Fibroblast of lung (primary cell): ENCODE measurements at regions not wholly inside any gene's neighbourhood (a gene's known extent, or its start where the extent isn't known, plus 50 kb on each side); places are given as distances from the start of the nearest gene placed in this dataset.

ENCODE experiments used
- DNase-seq, 2 donors: peaks; one replicate each; pipeline versions ENCODE4 v3.0.0 to v3.0.0-alpha.2; 2010; ENCODE audit warnings: low read depth in 2 of 2
- H2AFZ ChIP-seq: 2 replicates; pipeline ENCODE4 v1.5.1; 2012; ENCODE audit warnings: low read length, control low read depth, inconsistent platforms
- H3K27ac ChIP-seq: 2 replicates; pipeline ENCODE4 v1.5.1; 2011; ENCODE audit warnings: low read length, control low read depth; ENCODE audit not compliant: insufficient read depth
- H3K27me3 ChIP-seq: 2 replicates; pipeline ENCODE4 v1.5.1; 2011; ENCODE audit warnings: mild to moderate bottlenecking, low read length; ENCODE audit not compliant: control insufficient read depth, insufficient read depth
- H3K36me3 ChIP-seq: 2 replicates; pipeline ENCODE4 v1.5.1; 2011; ENCODE audit warnings: low read length; ENCODE audit not compliant: control insufficient read depth, insufficient read depth
- H3K4me1 ChIP-seq: 2 replicates; pipeline ENCODE4 v1.5.1; 2011; ENCODE audit warnings: low read length; ENCODE audit not compliant: control insufficient read depth, insufficient read depth; ENCODE audit errors: extremely low read depth
- H3K4me2 ChIP-seq: 2 replicates; pipeline ENCODE4 v1.5.1; 2011; ENCODE audit warnings: low read length, control low read depth; ENCODE audit not compliant: insufficient read depth; ENCODE audit errors: extremely low read depth
- H3K4me3 ChIP-seq, 4 experiments: fragments of 200-600 bp in 1 of 4; sonication (generic) in 1 of 4; replicated peaks in 1 of 4; 2 replicates each; pipeline ENCODE4 v1.5.1; 2011 to 2016; ENCODE audit warnings: low read length in 4 of 4, low read depth in 3 of 4, mild to moderate bottlenecking in 3 of 4, control low read depth in 2 of 4, inconsistent platforms in 1 of 4, mixed read lengths in 1 of 4; ENCODE audit not compliant: insufficient read depth in 1 of 4; ENCODE audit errors: control extremely low read depth in 1 of 4
- H3K79me2 ChIP-seq: 2 replicates; pipeline ENCODE4 v1.5.1; 2012; ENCODE audit warnings: mild to moderate bottlenecking, low read length, inconsistent platforms; ENCODE audit not compliant: control insufficient read depth, insufficient read depth
- H3K9ac ChIP-seq: 2 replicates; pipeline ENCODE4 v1.5.1; 2011; ENCODE audit warnings: mild to moderate bottlenecking, low read length, control low read depth; ENCODE audit not compliant: insufficient read depth
- H3K9me3 ChIP-seq: 2 replicates; pipeline ENCODE4 v1.5.1; 2012; ENCODE audit warnings: low read depth, low read length; ENCODE audit not compliant: control insufficient read depth, insufficient read depth
- H4K20me1 ChIP-seq: 2 replicates; pipeline ENCODE4 v1.5.1; 2011; ENCODE audit warnings: low read length; ENCODE audit not compliant: control insufficient read depth, insufficient read depth; ENCODE audit errors: extremely low read depth
- CTCF ChIP-seq, 2 donors: IDR thresholded peaks in 1 of 2; conservative IDR thresholded peaks in 1 of 2; 1 replicate in 1 of 2; 2 replicates in 1 of 2; pipeline ENCODE4 v1.5.1; 2011 to 2012; ENCODE audit warnings: low read length in 2 of 2, control low read depth in 1 of 2, inconsistent platforms in 1 of 2, low read depth in 1 of 2, mild to moderate bottlenecking in 1 of 2
- EZH2 ChIP-seq: IDR thresholded peaks from 2 replicates; pipeline ENCODE4 v1.5.1; 2012; ENCODE audit warnings: low read length, control low read depth, mild to moderate bottlenecking; ENCODE audit errors: missing control alignments

- Histone ChIP-seq H3K9me3 (no peaks in the 10 kb centered on the region), H3K4me2 (no peak overlapping the region), H3K27ac (no peak overlapping the region), H4K20me1 (no peaks in the 10 kb centered on the region), H3K36me3 (no peaks in the 10 kb centered on the region), H3K79me2 (no peaks in the 10 kb centered on the region), H3K4me1 (no peaks in the 10 kb centered on the region), H3K9ac (no peak overlapping the region), H2AFZ (no peak overlapping the region), H3K27me3 (no peaks in the 10 kb centered on the region), H3K4me3 (no peak overlapping the region)
- no peak for DNase-seq
- no peak for TF ChIP-seq CTCF (conservative IDR thresholded peaks at IDR 0.05 in 1 of 2, IDR thresholded peaks at IDR 0.05 in 1 of 2; ENCODE audit: low read depth in 1 of 2, low read length in 2 of 2)
- TF ChIP-seq EZH2: no peak
Measured at GRCh38 chr2:207416900-207417299, 112.9 kb upstream of the CREB1 start.

GRCh38 chr2:207417301-207417718, 112.5 kb upstream of the CREB1 start:
- H3K9me3 ChIP-seq: no peaks in the 10 kb centered on the region
- no peaks in the 10 kb centered on the region for H3K79me2 ChIP-seq
- no peaks in the 10 kb centered on the region for H3K4me1 ChIP-seq
- no peak overlapping the region for H2AFZ ChIP-seq
- no peaks in the 10 kb centered on the region for H3K36me3 ChIP-seq
- H3K4me2 ChIP-seq: no peak overlapping the region
- H4K20me1 ChIP-seq: no peaks in the 10 kb centered on the region
- H3K4me3 ChIP-seq: no peak overlapping the region
- H3K27ac ChIP-seq: no peak overlapping the region
- DNase-seq: peak in 1 of 2 donors; percentile 61
- no peak overlapping the region for H3K9ac ChIP-seq
- TF ChIP-seq CTCF (conservative IDR thresholded peaks at IDR 0.05 in 1 of 2, IDR thresholded peaks at IDR 0.05 in 1 of 2; ENCODE audit: low read depth in 1 of 2, low read length in 2 of 2): no peak
- TF ChIP-seq EZH2: no peak
- no peaks in the 10 kb centered on the region for H3K27me3 ChIP-seq

GRCh38 chr2:207418419-207418818, 111.3 kb upstream of the CREB1 start:
- Histone ChIP-seq H3K4me1 (no peaks in the 10 kb centered on the region), H3K9me3 (no peaks in the 10 kb centered on the region), H3K4me2 (no peak overlapping the region), H3K9ac (no peak overlapping the region), H3K4me3 (no peak overlapping the region), H2AFZ (no peak overlapping the region), H3K27me3 (no peaks in the 10 kb centered on the region), H3K27ac (no peak overlapping the region), H3K79me2 (no peaks in the 10 kb centered on the region), H3K36me3 (no peaks in the 10 kb centered on the region), H4K20me1 (no peaks in the 10 kb centered on the region)
- DNase-seq: no peak
- TF ChIP-seq CTCF (conservative IDR thresholded peaks at IDR 0.05 in 1 of 2, IDR thresholded peaks at IDR 0.05 in 1 of 2; ENCODE audit: low read depth in 1 of 2, low read length in 2 of 2) (no peak), EZH2 (no peak)
